GM23248 (cell line): ENCODE measurements at regions not wholly inside any gene's neighbourhood (a gene's known extent, or its start where the extent isn't known, plus 50 kb on each side); places are given as distances from the start of the nearest gene placed in this dataset.

Experiments
- DNase-seq: peaks from one replicate; pipeline ENCODE4 v3.0.0-alpha.2; 2015
- H2AFZ ChIP-seq: fragments of 200-600 bp; sonication (generic); 2 replicates; pipeline ENCODE4 v1.6.1; 2016; ENCODE audit warnings: antibody characterized with exemption
- H3F3A ChIP-seq: fragments of 200-600 bp; sonication (generic); 2 replicates; pipeline ENCODE4 v1.6.1; 2016; ENCODE audit warnings: mild to moderate bottlenecking, antibody characterized with exemption, mixed run types; ENCODE audit not compliant: insufficient read depth
- H3K27ac ChIP-seq: fragments of 200-600 bp; sonication (generic); 2 replicates; pipeline ENCODE4 v1.5.1; 2016; ENCODE audit warnings: mild to moderate bottlenecking
- H3K27me3 ChIP-seq: fragments of 200-600 bp; sonication (generic); replicated peaks from 2 replicates; pipeline ENCODE4 v1.6.1; 2016; ENCODE audit warnings: mild to moderate bottlenecking; ENCODE audit not compliant: insufficient read depth
- H3K36me3 ChIP-seq: fragments of 200-600 bp; sonication (generic); 2 replicates; pipeline ENCODE4 v1.6.1; 2016; ENCODE audit warnings: low read depth, mild to moderate bottlenecking
- H3K4me1 ChIP-seq: fragments of 200-600 bp; sonication (generic); 2 replicates; pipeline ENCODE4 v1.6.1; 2016; ENCODE audit warnings: mild to moderate bottlenecking; ENCODE audit not compliant: insufficient read depth
- H3K4me2 ChIP-seq: fragments of 200-600 bp; sonication (generic); one replicate; pipeline ENCODE4 v1.6.1; 2016; ENCODE audit warnings: mild to moderate bottlenecking; ENCODE audit not compliant: unreplicated experiment
- H3K4me3 ChIP-seq: fragments of 200-600 bp; sonication (generic); 2 replicates; pipeline ENCODE4 v1.5.1; 2016; ENCODE audit warnings: mild to moderate bottlenecking
- H3K79me2 ChIP-seq: fragments of 200-600 bp; sonication (generic); 2 replicates; pipeline ENCODE4 v1.6.1; 2016; ENCODE audit warnings: mild to moderate bottlenecking; ENCODE audit not compliant: insufficient read depth
- H3K9ac ChIP-seq: fragments of 200-600 bp; sonication (generic); 2 replicates; pipeline ENCODE4 v1.6.1; 2016; ENCODE audit warnings: mild to moderate bottlenecking
- H3K9me2 ChIP-seq: fragments of 200-600 bp; sonication (generic); 2 replicates; pipeline ENCODE4 v1.6.1; 2016; ENCODE audit warnings: mixed run types, mild to moderate bottlenecking, moderate library complexity; ENCODE audit not compliant: insufficient read depth
- H3K9me3 ChIP-seq: fragments of 200-600 bp; sonication (generic); one replicate; pipeline ENCODE4 v1.6.1; 2017; ENCODE audit warnings: low read depth
- H4K20me1 ChIP-seq: fragments of 200-600 bp; sonication (generic); 2 replicates; pipeline ENCODE4 v1.6.0; 2016; ENCODE audit not compliant: insufficient read depth
- EZH2 ChIP-seq: fragments of 200-600 bp; sonication (generic); IDR thresholded peaks from 2 replicates; pipeline ENCODE4 v1.6.1; 2018; ENCODE audit warnings: antibody characterized with exemption, mild to moderate bottlenecking; ENCODE audit not compliant: insufficient read depth, poor library complexity, severe bottlenecking
- EZH2phosphoT487 ChIP-seq: fragments of 200-600 bp; sonication (generic); IDR thresholded peaks from 2 replicates; pipeline ENCODE4 v1.6.1; 2018; ENCODE audit warnings: antibody characterized with exemption, moderate library complexity, mild to moderate bottlenecking, low read depth; ENCODE audit not compliant: insufficient read depth
- WGBS, 2 experiments: methylation state at CpG; one replicate each; pipeline ENCODE4 v1.1.6; 2015 to 2017; ENCODE audit warnings: low lambda C conversion rate in 2 of 2, low coverage in 1 of 2; ENCODE audit errors: missing lambda C conversion rate in 2 of 2; 5-methylcytosine and 5-hydroxymethylcytosine counted together
- in situ Hi-C: fragments of 300-500 bp; cut with MboI; formaldehyde crosslinking; loops from 2 replicates; pipeline ENCODE4 v1.15.0; 2020

- Histone ChIP-seq H3K9me3 (no peaks in the 10 kb centered on the region), H3K27ac (no peak overlapping the region), H2AFZ (no peak overlapping the region), H3K4me2 (no peak overlapping the region), H3K9ac (no peak overlapping the region), H3K79me2 (no peaks in the 10 kb centered on the region), H3K4me3 (no peak overlapping the region), H3F3A (no peaks in the 10 kb centered on the region), H4K20me1 (no peaks in the 10 kb centered on the region), H3K4me1 (no peaks in the 10 kb centered on the region), H3K9me2 (no peaks in the 10 kb centered on the region), H3K36me3 (no peaks in the 10 kb centered on the region), H3K27me3 (no peaks in the 10 kb centered on the region)
- no peak for DNase-seq
- in situ Hi-C loops, result no loop called here
- TF ChIP-seq EZH2 (no peak), EZH2phosphoT487 (no peak)
- WGBS, 2 experiments, result 77 to 80% methylated on average over 4 of the region's 4 CpGs
These were observed 497.2 kb upstream of the CDH5 start for GRCh38 chr16:65869261-65869660.

GRCh38 chr16:65867276-65867960, 499.1 kb upstream of the CDH5 start:
- no peak for DNase-seq
- no peaks in the 10 kb centered on the region for H4K20me1 ChIP-seq
- H3K4me2 ChIP-seq, result no peak overlapping the region
- WGBS, 2 experiments, result 38 to 43% methylated on average over 6 of the region's 6 CpGs
- no peak overlapping the region for H2AFZ ChIP-seq
- H3K9me2 ChIP-seq, result no peaks in the 10 kb centered on the region
- no peaks in the 10 kb centered on the region for H3K36me3 ChIP-seq
- H3K27me3 ChIP-seq, result no peaks in the 10 kb centered on the region
- H3K79me2 ChIP-seq, result no peaks in the 10 kb centered on the region
- H3K9ac ChIP-seq, result no peak overlapping the region
- no peaks in the 10 kb centered on the region for H3K4me1 ChIP-seq
- H3K9me3 ChIP-seq, result no peaks in the 10 kb centered on the region
- H3F3A ChIP-seq, result no peaks in the 10 kb centered on the region
- no peak overlapping the region for H3K27ac ChIP-seq
- H3K4me3 ChIP-seq, result no peak overlapping the region
- TF ChIP-seq EZH2 (no peak), EZH2phosphoT487 (no peak)
- in situ Hi-C loops, result no loop called here

GRCh38 chr16:65863236-65863635, 503.3 kb upstream of the CDH5 start:
- WGBS, 2 experiments, result 53 to 62% methylated on average over 2 of the region's 2 CpGs
- no peak for DNase-seq
- Histone ChIP-seq H2AFZ (no peak overlapping the region), H3K36me3 (no peaks in the 10 kb centered on the region), H3K9me2 (no peaks in the 10 kb centered on the region), H4K20me1 (no peaks in the 10 kb centered on the region), H3K27ac (no peak overlapping the region), H3K4me1 (no peaks in the 10 kb centered on the region), H3K79me2 (no peaks in the 10 kb centered on the region), H3K4me2 (no peak overlapping the region), H3K9ac (no peak overlapping the region), H3K9me3 (no peaks in the 10 kb centered on the region), H3K4me3 (no peak overlapping the region), H3F3A (no peaks in the 10 kb centered on the region), H3K27me3 (no peaks in the 10 kb centered on the region)
- in situ Hi-C loops, result no loop called here
- no peak for TF ChIP-seq EZH2phosphoT487

- H3F3A ChIP-seq, result no peaks in the 10 kb centered on the region
- H3K9me3 ChIP-seq, result no peaks in the 10 kb centered on the region
- H3K9ac ChIP-seq, result no peak overlapping the region
- WGBS, 2 experiments, result 64 to 65% methylated on average over 3 of the region's 3 CpGs
- H3K4me2 ChIP-seq, result no peak overlapping the region
- H3K27me3 ChIP-seq, result no peaks in the 10 kb centered on the region
- H3K9me2 ChIP-seq, result no peaks in the 10 kb centered on the region
- DNase-seq, result no peak
- no peak overlapping the region for H3K4me3 ChIP-seq
- no peaks in the 10 kb centered on the region for H4K20me1 ChIP-seq
- no peaks in the 10 kb centered on the region for H3K4me1 ChIP-seq
- H3K36me3 ChIP-seq, result no peaks in the 10 kb centered on the region
- in situ Hi-C loops, result no loop called here
- H2AFZ ChIP-seq, result no peak overlapping the region
- H3K27ac ChIP-seq, result no peak overlapping the region
- no peaks in the 10 kb centered on the region for H3K79me2 ChIP-seq
- no peak for TF ChIP-seq EZH2phosphoT487
- TF ChIP-seq EZH2, result no peak
These were observed 505.3 kb upstream of the CDH5 start for GRCh38 chr16:65861131-65861731.
